ENCODE measurements at regions not wholly inside any gene's neighbourhood (a gene's known extent, or its start where the extent isn't known, plus 50 kb on each side); places are given as distances from the start of the nearest gene placed in this dataset.

GRCh38 chr20:58162986-58163385 lies 65.5 kb downstream of the ANKRD60 start:
- in situ Hi-C loops (cut with MboI; ENCODE audit: low pct_unique_long_range_greater_than_20kb, low sequenced_read_pairs), result no loop called here
- no peak for DNase-seq

DNA sequence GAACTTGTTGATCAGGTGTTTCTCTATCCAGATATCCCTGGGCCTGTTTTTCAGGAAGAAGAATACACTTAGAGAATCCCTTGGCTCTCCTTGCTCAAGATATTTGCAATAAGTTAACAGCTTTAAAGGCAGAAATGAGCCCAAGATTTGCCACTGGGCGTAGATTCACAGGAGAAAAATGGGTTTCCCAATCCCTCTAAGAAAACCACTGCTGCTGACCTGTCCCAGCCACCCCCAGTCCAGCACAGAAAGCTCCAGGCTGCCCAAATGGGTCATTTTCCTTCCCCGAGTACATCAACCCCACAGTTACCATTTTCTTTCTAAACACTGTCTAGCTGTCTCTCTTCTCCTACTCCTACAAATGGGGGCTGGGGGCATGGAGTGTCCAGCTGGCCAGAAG lies 67.3 kb downstream of the ANKRD60 start:
- DNase-seq, result no peak
- in situ Hi-C loops (cut with MboI; ENCODE audit: low pct_unique_long_range_greater_than_20kb, low sequenced_read_pairs), result no loop called here

DNA sequence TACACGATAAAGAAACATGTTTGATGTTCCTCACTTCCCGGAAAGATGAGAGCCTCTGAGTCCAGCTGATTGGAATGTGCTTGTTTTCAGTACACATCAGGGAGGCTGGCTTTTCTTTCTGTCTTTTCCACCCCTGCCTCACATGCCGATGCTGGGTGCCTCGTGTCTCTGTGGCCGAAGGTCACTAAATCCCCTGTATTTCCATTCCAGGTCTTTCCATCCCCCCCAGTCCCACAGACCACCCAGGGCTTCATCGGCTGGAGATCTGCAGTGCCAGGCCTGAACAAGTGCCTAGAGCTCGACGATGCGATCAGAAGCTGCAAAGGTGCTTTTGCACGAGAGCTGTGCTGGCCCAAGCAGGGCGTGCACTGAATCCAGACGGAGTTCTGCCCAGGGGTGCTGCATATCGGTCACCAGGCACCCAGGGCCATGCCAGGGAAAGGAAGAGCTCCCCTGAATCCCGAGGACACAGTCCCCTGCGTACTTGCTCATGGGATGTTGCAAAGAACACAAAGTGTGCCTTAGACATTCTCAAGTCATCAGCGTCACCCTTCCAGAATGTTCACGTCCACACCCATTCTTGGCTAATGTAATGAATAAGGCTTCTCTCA lies 67.9 kb downstream of the ANKRD60 start:
- in situ Hi-C loops (cut with MboI; ENCODE audit: low pct_unique_long_range_greater_than_20kb, low sequenced_read_pairs), result no loop called here
- DNase-seq, result no peak

DNA sequence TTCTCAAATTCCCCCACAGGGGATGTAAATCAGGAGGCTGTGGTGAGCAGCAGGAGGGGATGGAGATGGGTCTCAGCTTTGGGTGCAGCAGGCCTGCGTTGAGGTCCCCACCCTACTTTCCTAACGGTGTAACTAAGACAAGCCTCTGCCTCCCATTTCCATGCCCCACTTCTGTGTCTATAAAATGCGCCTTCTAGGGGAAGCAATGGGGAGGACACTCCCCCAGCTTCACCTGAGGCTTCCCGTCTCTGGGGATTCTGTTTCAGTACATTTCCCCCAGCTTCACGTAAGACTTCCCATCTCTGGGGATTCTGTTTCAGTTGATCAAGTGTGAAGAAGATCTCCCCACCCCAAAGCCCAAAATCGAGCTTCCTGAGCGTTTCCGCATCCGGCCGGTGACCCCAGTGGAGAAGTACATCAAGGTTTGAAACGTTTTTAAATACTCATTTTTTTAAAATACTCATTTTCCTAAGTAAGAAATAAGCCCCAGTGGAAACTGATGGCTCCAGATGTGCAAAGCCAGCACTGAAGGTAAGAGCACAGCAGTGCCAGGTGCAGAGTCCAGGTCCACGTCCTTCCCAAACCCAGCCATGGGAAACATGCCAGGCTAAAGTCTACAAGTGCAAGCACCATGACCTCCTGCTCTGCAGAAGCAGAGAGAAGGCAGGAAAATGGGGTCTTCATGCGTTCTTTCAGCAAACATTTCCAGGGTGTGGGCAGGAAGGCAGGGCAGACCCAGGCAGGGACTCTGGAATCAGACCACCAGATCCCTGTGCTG lies 73.1 kb downstream of the ANKRD60 start:
- DNase-seq, result no peak
- in situ Hi-C loops (cut with MboI; ENCODE audit: low pct_unique_long_range_greater_than_20kb, low sequenced_read_pairs), result no loop called here

DNA sequence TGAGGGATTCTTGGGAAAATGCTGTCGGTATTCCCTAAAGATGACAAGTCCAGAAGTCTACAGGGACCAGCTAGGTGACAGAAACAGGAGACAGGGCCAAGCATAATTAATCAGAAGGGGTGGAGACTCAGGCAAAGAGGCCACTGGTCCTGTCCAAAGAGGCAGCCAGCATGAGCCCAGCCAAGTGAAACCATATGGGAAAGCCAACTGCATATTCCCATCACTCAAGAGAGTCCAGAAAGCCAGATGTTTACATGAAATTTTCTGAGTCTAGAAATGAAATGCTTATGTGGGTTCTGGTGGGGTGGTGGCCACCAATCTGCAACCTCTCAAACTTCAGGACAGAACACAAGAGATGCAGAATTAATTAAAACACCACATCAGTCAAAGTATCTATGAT lies 74.3 kb downstream of the ANKRD60 start:
- DNase-seq, result no peak
- in situ Hi-C loops (cut with MboI; ENCODE audit: low pct_unique_long_range_greater_than_20kb, low sequenced_read_pairs), result no loop called here

DNA sequence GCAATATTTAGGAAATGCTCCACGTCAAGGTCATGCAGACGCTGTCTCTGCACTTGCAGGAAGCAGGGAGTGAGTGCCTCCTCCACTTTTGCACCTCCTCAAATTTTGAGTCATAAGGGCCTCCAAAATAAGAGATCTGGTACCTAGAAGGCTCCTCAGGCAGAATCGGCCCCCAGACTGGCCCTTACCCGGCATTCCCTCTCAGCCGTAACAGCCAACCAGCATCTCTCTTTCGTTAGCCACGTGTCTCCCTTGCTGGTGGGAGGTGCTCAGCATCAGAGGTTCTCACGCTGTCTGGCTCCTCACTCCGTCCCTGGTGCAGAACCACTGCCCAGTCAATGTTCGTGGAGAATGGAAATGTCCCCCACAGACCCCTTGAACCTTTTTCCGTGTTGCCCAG lies 75.3 kb downstream of the ANKRD60 start:
- in situ Hi-C loops (cut with MboI; ENCODE audit: low pct_unique_long_range_greater_than_20kb, low sequenced_read_pairs), result no loop called here
- no peak for DNase-seq

DNA sequence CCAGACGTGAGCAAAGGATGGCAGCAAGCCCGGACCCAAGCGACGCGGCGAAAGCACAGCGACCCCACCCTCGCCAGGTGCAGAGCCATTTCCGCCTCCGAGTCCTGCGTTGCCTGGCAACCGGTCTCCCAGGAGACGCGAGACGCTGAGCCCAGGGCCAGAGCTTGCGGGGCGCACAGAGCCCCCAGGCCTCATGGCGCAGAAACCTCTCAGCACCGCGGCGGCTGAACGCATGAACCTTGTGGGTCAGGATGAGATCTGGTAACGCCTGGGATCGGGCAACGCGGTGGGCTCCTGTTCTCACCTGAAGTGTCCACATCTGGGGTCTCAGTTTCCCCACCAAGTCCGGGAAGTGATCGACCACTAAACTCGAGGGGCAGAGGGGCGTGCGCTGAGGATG lies 77.7 kb downstream of the ANKRD60 start:
- in situ Hi-C loops (cut with MboI; ENCODE audit: low pct_unique_long_range_greater_than_20kb, low sequenced_read_pairs), result no loop called here
- DNase-seq, result no peak

- DNase-seq, result no peak
- in situ Hi-C loops (cut with MboI; ENCODE audit: low pct_unique_long_range_greater_than_20kb, low sequenced_read_pairs), result no loop called here
Observed at GRCh38 chr20:58149437-58150091, 78.9 kb downstream of the ANKRD60 start.

DNA sequence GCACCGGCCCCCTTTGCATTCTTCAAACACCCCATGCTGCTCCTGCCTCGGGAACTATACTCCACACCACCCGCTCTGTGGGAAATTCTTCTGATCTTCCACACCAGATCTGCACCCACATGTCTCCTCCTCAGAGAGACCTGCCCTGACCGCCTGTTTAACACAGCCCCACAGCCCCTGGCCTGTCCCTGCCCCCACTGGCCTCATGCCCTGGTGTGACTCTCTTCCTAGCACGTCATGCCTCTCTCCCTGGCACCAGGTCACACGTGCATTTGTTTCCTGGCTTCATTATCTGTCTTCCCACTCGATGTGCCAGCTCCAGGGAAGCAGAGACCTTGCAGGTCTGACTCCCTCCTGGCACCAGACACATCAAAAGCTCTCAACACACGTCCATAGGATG lies 79.6 kb downstream of the ANKRD60 start:
- in situ Hi-C loops (cut with MboI; ENCODE audit: low pct_unique_long_range_greater_than_20kb, low sequenced_read_pairs), result no loop called here
- DNase-seq, result no peak

DNA sequence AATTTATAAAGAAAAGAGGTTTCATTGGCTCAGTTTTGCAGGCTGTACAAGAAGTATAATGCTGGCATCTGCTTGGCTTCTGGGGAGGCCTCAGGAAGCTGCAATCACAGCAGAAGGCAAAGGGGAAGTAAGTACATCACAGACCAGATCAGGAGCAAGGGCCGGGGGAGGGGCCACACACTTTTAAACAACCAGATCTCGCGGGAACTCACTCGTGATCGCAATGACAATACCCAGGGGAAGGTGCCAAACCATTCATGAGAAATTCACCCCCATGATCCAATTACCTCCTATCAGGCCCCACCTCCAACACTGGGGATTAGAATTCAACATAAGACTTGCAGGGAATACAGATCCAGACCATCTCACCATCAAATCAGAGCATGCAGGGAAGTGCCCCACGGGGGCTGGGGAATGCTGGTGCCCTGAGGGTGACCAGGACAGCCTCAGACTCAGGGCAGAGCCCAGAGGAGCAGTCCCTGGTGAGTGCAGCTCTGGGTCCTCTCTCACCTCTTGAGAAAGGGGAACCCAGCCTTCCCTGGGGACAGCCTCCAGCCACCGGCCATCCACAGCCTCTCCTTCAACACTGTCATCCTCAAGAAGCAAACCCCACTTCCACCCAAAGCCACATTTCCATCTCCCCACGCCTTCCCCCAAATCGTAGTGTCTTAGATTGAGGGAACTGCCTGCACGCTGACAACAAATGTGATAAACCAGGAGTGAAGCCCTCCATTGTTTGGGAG lies 80.7 kb downstream of the ANKRD60 start:
- no peak for DNase-seq
- in situ Hi-C loops (cut with MboI; ENCODE audit: low pct_unique_long_range_greater_than_20kb, low sequenced_read_pairs), result no loop called here

- in situ Hi-C loops (cut with MboI; ENCODE audit: low pct_unique_long_range_greater_than_20kb, low sequenced_read_pairs), result no loop called here
- no peak for DNase-seq
Observed at GRCh38 chr20:58146746-58147140, 81.7 kb downstream of the ANKRD60 start.

DNA sequence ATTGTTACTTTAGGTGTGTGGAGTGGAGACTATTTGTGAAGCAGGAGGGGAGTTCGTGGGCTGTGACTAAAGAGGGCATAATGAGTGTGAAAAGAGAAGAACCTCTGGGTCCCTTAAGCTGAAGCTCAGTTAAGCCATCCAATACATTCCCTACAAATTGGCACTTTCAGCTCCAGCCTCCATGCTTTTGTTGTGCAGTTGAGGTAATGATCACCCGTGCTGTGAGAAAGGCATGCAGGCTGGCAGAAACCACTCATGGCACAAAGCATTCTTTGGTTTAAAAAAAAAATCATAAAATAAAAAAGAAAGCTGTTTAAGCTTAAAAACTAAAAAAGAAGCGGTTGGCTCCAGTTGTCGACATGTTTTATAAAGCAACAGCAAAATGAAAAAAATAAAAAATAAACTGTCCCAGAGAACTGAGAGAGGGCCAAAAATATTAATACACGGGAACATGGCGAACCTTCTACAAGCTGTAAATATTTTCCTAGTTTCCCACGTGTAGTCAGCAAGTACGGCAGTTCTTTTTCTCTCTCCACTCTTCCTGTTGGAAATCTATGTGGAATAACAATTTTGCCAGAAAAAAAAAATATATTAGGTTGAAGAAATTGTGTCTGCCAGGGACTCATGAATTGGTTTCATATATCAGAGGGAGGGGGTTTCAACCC lies 82.2 kb downstream of the ANKRD60 start:
- in situ Hi-C loops (cut with MboI; ENCODE audit: low pct_unique_long_range_greater_than_20kb, low sequenced_read_pairs), result no loop called here
- DNase-seq, result no peak

- in situ Hi-C loops (cut with MboI; ENCODE audit: low pct_unique_long_range_greater_than_20kb, low sequenced_read_pairs), result no loop called here
- DNase-seq, result no peak
Observed at GRCh38 chr20:58145506-58146080, 82.9 kb downstream of the ANKRD60 start.

- in situ Hi-C loops (cut with MboI; ENCODE audit: low pct_unique_long_range_greater_than_20kb, low sequenced_read_pairs), result no loop called here
Observed at GRCh38 chr20:58144096-58144495, 84.4 kb downstream of the ANKRD60 start.

GRCh38 chr20:58143531-58143930 lies 84.9 kb downstream of the ANKRD60 start:
- in situ Hi-C loops (cut with MboI; ENCODE audit: low pct_unique_long_range_greater_than_20kb, low sequenced_read_pairs), result no loop called here
- no peak for DNase-seq

More at GRCh38 chr20:58144096-58144495, 84.4 kb downstream of the ANKRD60 start:
- DNase-seq, result no peak

- DNase-seq, result no peak
- in situ Hi-C loops (cut with MboI; ENCODE audit: low pct_unique_long_range_greater_than_20kb, low sequenced_read_pairs), result no loop called here
Observed at GRCh38 chr20:58142843-58143185, 85.6 kb downstream of the ANKRD60 start.

GRCh38 chr20:58141971-58142842 lies 86.2 kb downstream of the ANKRD60 start:
- DNase-seq, result no peak
- in situ Hi-C loops (cut with MboI; ENCODE audit: low pct_unique_long_range_greater_than_20kb, low sequenced_read_pairs), result no loop called here

- in situ Hi-C loops (cut with MboI; ENCODE audit: low pct_unique_long_range_greater_than_20kb, low sequenced_read_pairs), result no loop called here
- DNase-seq, result no peak
Observed at GRCh38 chr20:58141496-58141895, 87.0 kb downstream of the ANKRD60 start.
